ENCODE measurements at regions not wholly inside any gene's neighbourhood (a gene's known extent, or its start where the extent isn't known, plus 50 kb on each side); places are given as distances from the start of the nearest gene placed in this dataset.
A peak's percentile ranks its signal among the peaks of the same experiment; 100 is the strongest.
"Not testable (repeated sequence)": the region's sequence is repeated elsewhere in the genome, so short reads cannot be mapped to it uniquely, and the experiment has no call there.

GRCh38 chr2:225794652-225795400 is 395.3 kb downstream of the NYAP2 start:
- DNase-seq, result no peak

DNA sequence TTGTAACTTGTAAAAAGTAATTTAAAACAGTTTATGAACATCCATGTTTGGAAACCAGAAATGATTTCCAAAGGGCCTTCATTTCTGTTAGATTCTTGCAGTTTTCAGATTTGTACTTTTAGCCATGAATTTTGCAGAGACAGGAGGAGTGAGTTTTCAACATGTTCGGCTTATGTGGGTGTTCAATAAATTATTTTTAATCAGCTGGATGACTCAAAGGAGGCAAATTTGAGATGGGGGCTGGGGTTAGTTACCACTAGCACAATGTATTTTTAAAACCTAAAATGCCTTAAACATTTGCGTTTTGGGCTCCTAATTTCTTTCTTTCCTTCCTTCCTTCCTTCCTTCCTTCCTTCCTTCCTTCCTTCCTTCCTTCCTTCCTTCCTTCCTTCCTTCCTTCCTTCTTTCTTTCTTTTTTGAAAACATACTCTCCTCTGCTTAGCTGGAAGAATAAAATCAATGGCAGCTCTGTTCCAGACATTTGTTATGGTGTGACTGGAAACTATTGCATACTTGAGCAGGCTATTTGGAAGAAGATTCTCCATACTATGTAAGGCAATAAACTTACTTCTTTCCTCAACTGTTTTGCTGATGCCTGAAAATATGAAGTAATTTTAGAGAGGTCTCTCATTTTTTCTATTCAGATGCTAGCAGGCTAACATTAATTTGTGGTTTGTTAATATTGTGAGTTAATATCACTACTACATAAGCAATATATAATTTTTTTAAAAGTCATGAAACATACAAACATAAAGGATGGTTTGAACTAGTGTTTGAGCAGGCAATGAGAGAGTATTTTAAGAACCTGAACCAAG is 394.4 kb downstream of the NYAP2 start:
- no peak for DNase-seq

DNA sequence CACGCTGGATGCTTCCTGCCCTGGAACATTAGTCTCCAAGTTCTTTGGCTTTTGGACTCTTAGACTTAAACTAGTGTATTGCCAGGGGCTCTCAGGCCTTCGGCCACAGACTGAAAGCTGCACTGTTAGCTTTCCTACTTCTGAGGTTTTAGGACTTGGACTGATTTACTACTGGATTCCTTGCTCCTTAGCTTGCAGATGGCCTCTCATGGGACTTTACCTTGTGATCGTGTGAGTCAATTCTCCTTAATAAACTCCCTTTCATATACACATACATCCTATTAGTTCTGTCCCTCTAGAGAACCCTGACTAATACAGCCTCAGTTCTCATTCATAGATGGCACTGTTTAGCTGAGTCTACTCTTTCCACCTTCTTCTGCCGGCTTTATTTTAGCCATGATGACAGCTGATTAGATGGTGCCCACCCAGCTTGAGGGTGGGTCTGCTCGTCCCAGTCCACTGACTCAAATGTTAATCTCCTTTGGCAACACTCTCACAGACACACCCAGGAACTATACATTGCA is 389.1 kb downstream of the NYAP2 start:
- no peak for DNase-seq

DNA sequence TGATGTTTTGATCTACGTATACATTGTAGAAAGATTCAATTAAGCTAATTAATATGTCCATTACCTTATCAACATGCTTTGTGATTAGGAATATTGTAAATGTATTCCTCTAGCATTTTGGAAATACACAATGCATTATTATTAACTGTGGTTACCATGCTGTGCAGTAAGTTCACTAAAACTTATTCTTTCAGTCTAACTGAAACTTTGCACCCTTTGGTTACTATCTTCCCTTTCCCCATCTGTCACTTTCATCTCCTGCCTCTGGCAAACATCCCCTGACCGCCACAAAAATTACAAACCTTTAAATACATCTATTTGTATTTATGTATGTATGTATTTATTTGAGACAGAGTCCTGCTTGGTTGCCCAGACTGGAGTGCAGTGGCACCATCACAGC is 388.0 kb downstream of the NYAP2 start:
- no peak for DNase-seq

DNA sequence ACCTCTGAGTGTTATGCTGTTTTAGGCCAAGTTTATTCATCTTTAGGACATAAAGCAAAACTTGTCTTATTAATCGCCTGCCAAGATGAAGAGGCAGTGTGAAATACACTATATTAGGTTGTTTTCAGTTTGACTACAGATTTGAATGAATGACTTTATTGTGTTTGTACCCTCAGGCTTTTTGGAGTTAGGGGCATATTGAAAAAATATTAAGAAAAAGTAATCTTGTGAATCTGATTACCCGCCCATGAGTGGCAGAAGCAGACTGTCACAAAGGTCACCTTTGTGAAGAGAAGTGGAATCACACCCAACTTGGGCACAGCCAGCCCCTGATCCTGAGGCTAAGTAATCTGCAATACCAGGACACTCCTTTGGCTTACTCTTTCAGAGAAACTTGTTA is 382.5 kb downstream of the NYAP2 start:
- DNase-seq, result no peak

DNA sequence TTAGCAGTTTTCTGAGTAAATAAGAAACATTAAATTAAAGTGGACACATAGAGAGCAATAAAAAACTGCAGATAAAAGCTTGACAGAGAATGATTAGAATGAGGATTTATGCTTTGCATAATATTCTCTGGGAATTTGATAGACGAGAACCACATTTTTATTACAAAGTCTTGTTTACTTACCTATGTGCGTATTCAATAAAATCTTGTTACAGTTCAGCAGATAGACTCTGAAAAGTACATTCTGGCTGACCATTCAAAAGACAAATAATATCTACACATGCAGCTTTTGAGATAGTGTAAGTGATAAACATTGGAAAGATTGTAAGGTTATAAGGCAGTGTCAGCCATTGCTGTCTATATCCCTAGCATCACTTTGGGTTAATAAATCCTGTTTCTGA is 381.6 kb downstream of the NYAP2 start:
- no peak for DNase-seq

GRCh38 chr2:225779829-225780228 is 380.3 kb downstream of the NYAP2 start:
- DNase-seq, result peak; percentile 36

DNA sequence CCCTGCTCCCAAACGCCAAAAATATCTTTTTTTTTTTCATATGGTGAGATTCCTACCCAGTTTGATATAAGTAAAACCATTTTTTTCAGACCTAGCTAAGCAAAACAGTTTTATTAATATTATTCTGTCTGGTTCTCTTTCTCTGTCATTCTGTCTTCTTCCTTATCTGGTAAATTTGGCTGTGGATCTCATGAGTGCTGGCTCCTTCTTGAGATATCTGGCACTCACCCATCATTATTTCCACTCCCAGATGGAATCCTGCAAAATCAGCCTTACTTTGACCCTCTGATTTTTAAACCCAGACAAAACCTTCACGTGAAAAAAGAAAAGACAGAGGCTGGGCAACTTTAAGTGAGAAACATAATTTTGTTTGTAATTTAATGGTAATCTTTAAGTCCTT is 373.6 kb downstream of the NYAP2 start:
- DNase-seq, result no peak

- no peak for DNase-seq
These were observed 372.2 kb downstream of the NYAP2 start for GRCh38 chr2:225771701-225772100.

GRCh38 chr2:225768741-225769140 is 369.2 kb downstream of the NYAP2 start:
- no peak for DNase-seq

DNA sequence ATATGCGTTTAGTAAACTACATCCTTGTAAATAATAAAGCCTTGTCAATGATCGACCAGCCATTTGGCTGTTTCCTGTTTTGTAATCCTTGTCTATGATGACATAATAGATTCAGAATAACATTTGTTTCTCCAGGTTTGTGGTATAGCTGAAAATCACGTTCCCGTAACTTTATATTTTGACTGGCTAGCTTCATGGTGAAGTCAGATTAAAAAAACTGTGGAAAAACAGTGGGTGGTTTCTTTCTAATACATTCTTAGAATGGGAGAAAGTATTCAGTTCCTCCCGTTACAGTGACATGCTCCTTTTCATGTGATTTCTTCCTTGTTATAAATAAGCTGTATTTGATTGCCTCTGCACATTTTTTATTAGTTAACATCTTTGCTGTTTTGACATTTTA is 366.9 kb downstream of the NYAP2 start:
- DNase-seq, result no peak

- no peak for DNase-seq
These were observed 366.3 kb downstream of the NYAP2 start for GRCh38 chr2:225765820-225766219.

DNA sequence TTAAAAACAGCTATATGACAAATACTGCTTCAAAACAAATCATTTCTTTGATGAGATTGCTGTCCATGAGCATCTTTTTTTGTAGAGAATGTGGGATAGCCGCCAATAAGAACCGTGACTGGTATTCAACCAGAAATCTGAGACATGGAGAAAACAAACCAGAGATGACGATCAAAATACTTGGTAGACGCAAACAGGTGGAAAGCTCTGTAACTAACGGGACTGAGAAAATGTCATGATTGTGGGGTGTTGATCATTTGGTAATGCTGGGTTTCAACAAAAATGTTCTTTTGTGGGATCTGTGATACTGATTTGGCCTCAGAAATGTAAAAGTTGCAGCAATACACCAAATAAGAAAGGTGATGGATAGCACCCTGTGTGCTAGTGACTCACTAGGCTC is 364.8 kb downstream of the NYAP2 start:
- DNase-seq, result no peak

DNA sequence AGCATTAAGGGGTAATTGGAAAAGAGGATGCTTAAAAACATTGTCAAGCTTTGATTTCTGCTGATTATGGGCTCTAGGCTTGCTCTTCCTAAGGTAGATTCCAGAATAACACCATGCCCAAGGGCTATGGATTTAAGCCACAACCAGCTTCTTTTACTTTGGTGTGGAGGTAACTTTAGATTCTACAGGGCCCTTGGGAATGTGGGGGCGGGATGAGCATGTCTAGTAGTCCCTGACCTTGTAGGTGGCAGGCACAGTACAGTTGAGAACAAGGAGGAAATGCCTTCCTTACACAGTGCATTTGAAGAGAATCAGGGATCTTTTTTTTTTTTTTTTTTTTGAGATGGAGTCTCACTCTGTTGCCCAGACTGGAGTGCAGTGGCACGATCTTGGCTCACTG is 364.2 kb downstream of the NYAP2 start:
- DNase-seq, result no peak

DNA sequence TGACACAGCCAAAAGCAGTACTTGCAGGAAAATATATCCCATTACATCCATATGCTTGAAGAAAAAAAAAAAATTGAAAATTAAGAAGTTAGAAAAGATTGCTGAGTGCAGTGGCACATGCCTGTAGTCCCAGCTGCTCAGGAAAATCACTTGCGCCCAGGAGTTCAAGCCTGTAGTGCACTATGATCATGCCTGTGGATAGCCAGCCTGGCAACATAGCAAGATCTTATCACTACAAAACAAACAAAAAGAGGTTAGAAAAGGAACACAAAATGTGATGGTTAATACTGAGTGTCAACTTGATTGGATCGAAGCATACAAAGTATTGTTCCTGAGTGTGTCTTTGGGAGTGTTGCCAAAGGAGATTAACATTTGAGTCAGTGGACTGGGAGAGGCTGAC is 361.9 kb downstream of the NYAP2 start:
- no peak for DNase-seq

DNA sequence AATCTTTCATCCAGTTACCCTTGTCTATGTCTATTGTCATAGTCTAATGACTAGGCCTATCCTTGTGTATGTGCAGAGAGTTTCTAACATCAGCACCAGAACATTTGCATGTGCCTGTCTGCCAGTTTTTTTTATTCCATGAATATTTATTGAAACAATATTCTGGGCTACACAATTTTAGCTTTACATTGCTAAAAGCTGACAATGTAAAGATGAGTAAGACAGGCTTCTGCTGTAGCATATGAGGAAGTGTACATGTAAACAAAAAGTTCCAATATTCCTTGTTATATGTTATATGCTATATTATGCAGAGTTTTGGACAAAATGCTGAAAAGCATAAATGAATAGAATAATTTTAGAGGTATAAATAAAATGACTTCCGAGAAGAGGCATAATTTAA is 357.7 kb downstream of the NYAP2 start:
- DNase-seq, result no peak

GRCh38 chr2:225756198-225756597 is 356.7 kb downstream of the NYAP2 start:
- peak; percentile 6 for DNase-seq

DNA sequence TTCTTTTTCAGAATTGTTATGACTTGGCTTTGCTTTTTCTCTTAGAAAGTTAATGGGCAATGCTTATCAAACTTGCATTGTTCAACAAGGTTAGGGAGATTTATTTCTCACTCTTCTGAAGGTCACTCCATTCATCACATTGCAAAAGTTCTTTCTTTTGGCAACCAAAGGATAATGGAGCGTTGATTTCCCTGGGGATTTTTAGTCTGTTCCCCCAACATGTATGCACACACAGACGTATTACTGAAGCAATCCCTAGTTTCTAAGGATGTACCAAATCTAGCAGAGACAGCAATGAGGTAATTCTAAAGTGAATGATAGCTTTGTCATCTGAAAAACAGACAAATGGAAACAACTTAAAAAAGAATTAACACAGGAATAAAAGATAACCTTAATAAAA is 349.1 kb downstream of the NYAP2 start:
- no peak for DNase-seq

- DNase-seq, result not testable (repeated sequence)
These were observed 344.5 kb downstream of the NYAP2 start for GRCh38 chr2:225743996-225744395.

- no peak for DNase-seq
These were observed 343.0 kb downstream of the NYAP2 start for GRCh38 chr2:225742487-225742886.

DNA sequence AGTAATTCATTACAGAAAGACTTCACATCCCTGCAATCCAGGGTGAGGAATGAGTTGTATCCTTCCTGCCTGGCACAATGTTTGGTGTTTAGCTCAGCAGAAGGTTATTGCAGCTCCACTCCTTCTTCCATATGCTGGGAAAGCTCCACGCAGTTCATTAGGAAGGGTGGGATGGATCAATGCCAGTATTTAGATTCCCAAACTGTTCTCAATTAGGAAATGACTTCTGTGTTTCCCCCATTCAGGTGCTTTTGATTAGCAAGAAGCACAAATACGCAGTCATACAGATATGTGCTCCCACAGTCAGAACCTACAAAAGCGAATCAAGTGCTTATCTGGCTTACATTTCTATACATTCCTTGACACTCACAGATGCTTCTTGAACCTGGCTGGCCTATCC is 340.6 kb downstream of the NYAP2 start:
- DNase-seq, result no peak

DNA sequence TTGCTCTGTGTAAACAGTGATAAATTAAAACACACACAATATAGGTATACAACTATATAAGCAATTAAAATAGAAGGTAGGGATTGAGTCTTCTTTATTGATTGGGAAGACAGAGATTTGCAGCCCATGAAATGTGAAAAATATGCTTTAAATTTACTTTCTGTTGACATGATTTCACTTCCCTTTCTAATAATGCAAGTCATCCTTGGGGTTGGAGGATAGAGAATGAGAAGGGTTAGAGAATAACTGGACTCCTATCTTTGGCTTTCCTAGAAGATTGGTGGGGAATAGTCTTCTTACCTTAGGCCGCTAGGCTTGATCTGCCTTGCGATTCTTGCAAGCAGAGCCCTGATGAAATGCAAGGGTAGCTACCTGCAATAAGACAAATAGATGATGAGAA is 339.8 kb downstream of the NYAP2 start:
- DNase-seq, result no peak

DNA sequence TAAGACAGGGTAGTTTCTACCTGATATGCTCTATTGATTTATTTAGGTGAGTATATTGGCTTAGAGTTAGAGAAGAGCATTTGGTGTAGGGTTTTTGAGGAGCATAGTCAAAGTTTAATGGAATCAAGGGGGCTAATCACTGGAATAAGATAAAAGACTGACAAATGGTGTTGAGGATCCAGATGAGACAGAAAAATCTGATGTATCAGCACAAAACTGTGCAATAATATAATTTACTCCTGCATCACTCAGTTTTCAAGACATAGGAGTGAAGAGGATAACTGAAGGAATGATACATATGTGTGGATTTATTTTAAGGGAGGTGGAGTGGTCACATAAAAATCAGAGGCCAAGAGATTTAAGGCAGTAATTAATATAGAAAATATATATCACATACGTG is 339.2 kb downstream of the NYAP2 start:
- no peak for DNase-seq

GRCh38 chr2:225737556-225737955 is 338.0 kb downstream of the NYAP2 start:
- DNase-seq, result peak; percentile 32
